ENCODE measurements at regions not wholly inside any gene's neighbourhood (a gene's known extent, or its start where the extent isn't known, plus 50 kb on each side); places are given as distances from the start of the nearest gene placed in this dataset.
A peak's percentile ranks its signal among the peaks of the same experiment; 100 is the strongest.

DNA sequence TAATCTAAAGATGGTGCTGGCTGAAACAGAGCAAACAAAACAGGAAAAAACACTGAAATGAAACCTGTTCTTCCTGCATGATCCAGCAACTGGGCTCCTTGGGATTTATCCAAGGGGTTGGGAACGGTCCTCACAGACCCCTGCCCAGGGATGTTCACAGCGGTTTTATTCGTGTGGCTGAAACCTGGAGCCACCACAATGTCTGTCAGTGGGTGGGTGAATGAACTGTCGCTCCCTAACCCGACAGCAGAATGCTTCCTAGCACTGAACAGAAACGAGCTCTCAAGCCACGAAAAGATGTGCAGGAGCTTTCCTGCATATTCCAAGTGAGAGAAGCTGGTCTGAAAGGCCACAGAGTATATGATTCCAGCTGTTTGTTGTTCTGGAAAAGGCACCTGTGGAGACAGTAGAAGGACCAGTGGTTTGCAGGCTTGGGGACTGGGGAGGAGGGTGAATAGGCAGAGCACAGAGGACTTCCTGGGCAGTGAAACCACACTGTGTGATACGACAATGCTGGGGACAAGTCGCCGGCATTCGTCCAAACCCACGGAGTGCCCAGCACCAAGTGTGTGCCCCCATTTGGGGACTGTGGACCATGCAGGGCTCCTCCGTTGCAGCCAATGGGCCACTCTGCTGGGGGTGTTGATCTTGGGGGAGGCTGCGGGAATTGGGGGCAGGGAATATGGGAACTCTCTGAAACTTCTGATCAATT lies 73.9 kb downstream of the TEX29 start:
- ATAC-seq, result no peak
- DNase-seq (ENCODE audit: low spot score), result peak; percentile 18

DNA sequence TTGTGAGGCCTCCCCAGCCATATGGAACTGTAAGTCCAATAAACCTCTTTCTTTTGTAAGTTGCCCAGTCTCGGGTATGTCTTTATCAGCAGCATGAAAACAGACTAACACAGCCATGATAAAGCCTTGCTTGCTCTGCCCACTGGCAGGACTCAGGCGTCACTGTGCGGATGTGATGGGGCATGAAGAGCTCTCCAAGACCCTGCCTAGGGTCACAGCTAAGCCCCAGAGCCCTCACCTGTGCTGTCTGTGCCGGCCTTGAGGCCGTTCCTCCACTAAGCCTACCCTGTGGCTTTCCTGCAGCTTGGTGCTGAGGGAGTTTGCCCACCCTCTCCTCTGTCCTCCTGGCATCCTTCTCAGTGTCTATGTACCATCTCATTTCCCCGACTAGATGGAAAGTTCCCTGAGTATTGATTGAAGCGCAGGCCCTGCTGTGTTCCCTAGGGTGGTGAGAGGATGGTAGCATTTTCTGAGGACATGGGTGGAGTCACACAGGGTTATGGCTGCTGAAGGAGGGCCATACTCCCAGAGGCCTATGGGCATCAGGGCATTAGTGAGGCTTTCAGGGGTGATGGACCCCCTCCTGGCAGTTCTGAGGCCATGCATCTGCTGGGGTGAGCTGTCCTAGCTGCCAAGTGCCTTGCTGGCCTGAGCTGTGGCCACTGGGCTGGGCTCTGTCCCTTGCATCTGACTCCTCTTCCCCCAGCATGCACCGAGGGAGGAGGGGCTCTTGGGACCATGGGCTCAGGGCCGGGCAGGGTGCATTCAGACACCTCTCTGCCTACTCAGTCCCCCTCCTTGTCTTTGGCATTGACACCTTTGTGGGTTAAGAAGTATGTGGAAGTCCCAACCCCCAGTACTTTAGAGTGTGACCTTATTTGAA lies 75.3 kb downstream of the TEX29 start:
- no peak for DNase-seq (ENCODE audit: low spot score)

DNA sequence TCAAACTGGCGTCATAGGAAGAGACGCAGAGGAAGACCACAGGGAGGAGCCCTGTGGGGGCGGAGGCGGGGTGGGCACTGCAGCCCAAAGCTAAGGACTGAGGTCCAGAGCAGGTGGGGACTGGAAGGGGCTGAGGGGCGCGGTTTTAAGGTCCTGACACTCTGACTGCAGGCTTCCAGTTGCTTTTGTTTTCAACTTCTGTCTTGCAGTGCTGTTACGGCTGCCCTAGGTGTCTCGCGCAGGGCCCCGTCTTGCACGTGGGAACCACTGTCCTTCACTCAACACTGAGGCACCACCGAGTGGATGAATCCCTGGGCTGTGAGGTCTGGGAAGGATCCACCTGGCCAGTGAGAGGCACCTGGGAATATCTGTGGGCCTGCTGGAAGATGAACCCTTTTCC lies 76.0 kb downstream of the TEX29 start:
- DNase-seq (ENCODE audit: low spot score) (no peak), ATAC-seq (no peak)

More for the DNA sequence above, 75.3 kb downstream of the TEX29 start:
- ATAC-seq, result no peak

DNA sequence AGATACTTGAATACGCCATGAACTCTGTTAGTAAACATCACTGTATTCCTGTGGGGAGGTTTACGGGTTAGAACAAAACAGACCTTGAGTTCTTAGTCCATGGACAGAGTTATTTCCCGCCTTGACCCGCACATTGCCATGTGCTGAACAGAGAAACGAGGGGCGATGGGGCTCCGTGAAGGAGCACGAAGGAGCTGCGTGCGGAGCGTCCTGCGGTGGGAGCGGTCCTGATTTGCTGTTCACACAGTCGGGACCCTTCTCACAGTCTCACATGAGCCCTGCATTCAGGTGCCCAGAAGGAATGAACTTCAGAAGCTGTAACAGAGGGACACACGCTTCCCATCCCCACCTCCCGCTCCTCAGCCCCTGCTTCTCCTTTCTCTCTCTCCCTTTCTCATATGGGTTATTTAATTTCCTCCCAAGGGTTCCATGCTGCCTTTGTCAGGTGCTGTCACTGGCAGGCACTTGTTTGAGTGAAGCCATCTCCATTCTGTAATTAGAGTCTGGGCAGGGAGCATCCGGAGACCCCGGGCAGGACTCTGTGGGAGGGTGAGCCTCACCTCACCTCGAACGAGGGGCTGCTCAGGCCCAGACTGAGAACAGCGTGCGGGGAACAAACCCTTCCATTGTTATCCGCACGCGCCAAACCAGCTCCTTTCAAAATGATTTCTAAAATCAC lies 76.9 kb downstream of the TEX29 start:
- ATAC-seq, result no peak
- DNase-seq (ENCODE audit: low spot score), result peak; percentile 33

DNA sequence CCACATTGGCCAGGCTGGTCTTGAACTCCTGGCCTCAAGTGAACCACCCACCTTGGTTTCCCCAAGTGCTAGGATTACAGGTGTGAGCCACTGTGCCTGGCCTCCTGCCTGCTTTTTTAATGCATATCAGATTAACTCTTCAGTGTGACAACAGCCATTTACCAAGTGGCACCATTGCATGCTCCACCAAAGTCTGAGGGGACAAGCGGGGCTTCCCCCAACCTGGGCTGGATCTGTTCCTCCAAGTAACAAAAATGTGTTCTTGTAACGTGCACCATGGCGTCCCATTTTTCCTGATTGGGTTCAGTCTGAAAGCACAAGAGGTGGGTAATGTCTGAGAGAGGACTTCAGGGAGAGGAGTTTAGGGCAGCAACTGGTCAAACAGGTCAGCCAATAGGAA lies 77.8 kb downstream of the TEX29 start:
- DNase-seq (ENCODE audit: low spot score), result no peak
- ATAC-seq, result no peak

DNA sequence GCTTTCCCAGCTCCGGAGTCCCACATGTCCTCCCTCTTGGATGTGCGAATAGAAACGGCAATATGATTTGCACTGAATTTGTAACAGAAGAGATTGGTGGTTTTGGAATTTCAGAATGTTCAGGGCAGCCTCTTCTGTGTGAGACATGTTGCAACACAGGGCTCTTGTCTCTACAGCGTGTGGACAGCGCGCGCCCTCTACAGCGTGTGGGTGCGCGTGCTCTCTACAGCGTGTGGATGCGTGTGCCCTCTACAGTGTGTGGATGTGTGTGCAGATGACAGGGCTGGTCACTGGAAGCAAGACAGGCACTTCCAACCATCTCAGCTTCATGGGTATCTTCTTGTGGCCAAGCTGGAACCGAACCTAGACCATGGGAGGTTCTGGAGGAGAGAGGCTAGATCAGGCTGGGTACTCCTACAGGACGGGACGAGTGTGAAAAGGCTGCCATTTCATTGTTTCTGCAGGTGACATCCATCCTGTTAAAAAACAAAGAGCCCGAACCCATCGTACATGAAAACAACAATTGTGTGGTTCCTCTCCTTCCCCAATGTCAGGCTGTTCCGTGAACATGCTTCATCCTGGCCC lies 78.4 kb downstream of the TEX29 start:
- peak; percentile 25 for ATAC-seq

DNA sequence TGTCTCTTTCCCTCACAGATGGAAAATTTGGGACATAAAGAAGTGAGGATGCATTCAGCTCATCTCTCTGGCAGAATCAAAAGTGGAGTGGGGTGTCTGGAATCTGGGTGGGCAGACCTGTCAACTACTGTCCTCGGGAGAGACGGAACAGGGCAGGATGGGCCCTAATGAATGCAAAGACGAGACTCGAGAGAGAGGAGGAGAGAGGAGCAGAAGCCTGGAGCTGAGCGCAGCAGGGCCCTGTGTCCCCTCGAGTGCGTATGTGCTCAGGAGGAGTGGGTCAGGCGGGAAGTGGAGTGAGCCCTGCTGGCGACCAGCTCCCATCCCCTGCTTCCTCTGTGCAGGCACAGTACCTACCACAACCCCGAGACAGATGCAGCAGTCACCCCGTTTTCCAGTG lies 78.9 kb downstream of the TEX29 start:
- ATAC-seq (no peak), DNase-seq (ENCODE audit: low spot score) (peak; percentile 27)

More for the DNA sequence above, 78.4 kb downstream of the TEX29 start:
- DNase-seq (ENCODE audit: low spot score), result no peak

DNA sequence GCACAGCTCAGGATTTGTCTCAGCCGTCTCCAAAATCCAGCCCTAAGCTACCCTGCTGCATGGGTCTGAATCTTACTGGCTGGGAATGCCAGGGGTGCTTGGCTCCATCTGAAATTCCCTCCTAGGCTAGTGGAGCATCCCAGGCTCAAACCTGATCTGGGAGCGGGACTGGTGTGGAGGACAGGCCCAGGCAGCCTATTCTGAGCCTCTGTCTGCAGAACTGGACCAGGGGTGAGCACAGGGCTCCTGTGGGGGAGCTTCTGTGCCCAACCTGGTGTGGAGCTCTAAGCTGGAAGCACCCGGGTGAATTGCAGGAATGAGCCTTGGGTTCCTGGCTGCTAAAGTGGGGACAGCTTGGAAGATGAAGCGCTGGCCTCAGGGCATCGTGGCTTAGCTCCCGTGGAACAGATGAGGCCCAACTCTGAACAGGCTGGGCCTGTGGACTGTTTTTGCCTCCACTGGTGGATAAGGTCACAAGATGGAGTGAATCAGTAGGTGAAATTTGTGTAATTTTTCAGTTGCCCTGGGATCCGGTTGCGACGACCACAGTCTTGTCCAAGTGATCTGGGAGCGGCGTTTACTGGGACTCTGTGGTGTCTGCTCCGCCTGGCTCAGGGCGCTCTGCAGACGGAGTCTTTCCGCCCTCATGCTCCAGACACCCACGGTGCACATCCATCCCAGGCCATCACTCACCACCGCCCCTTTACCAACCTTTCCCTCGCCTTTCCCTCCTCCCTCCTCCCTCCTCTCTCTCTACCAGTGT lies 79.5 kb downstream of the TEX29 start:
- DNase-seq (ENCODE audit: low spot score), result peak; percentile 28
- no peak for ATAC-seq

DNA sequence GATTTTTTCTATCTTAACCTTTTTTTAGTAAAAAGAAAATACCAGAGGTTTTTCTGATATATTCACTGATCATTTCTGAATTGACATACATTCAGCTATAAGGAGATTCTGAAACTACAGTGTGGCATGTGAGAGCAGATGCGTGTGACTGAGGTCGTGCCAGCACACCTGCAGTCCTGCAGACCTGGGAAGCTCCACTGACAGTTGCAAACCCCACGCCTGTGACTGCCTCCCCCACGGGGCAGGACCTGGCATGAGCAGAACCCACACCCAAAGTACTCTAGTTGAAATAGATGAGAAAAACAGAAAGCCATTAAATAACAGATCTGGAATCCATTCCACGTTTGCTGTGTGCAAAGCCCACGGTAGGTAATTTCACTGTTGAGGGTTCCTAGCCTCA lies 80.7 kb downstream of the TEX29 start:
- ATAC-seq (no peak), DNase-seq (ENCODE audit: low spot score) (peak; percentile 2)

DNA sequence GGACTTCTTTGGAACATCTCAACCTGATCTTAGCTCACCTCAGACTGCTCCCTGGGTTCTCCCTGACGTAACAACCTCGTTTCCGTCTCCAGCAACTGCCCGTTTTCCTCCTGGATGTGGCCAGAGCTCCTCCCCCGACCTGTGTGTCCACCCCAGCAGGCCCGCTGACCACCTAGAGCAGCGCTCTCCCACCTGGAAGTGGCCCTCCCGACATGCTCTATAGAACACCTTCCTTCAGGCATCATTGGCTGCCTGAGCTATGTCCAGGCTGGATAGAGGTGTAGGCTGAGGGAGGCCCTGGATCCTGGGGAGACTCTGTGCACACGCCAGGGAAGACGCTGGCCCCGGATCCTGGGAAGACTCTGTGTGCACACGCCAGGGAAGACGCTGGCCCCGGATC lies 81.3 kb downstream of the TEX29 start:
- ATAC-seq (no peak), DNase-seq (ENCODE audit: low spot score) (no peak)

DNA sequence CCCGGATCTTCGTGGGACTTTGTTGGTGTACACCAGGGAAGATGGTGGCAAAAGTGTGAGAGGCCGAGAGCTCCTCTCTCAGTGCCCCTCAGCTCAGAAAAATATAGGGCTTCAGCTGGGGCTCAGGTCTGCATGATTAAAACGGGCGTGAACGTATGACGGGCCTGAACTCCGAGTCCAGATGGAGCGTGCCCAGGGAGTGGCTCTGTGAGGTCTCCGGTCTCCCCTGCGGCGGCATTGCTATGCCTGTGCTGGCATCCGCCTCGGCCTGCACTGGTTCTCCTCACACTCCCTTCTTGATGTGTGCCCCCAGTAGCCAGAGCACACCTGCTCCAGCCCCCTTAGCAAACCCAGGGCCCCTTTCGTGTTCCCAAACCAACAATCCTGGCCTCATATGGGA lies 82.0 kb downstream of the TEX29 start:
- DNase-seq (ENCODE audit: low spot score) (no peak), ATAC-seq (no peak)

DNA sequence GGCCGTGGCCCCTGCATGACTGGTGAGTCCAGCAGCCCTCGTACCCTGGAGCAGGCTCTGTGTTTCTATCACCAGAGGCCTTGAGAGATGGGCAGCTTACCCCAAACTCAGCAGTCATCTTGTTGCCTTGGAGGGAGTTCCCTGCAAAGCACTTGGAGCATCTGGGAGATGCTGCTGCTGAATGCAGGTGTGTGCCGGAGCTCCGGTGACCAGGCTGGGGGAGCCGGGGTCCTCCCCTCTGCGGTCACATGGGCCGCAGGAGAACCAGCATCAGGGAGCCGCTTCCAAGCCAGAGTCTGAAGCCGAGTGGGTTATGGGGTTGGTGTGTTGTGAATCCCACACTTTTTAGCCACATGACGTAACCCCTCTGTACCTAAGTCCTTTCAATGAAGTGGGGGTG lies 82.8 kb downstream of the TEX29 start:
- ATAC-seq, result no peak
- DNase-seq (ENCODE audit: low spot score), result no peak

DNA sequence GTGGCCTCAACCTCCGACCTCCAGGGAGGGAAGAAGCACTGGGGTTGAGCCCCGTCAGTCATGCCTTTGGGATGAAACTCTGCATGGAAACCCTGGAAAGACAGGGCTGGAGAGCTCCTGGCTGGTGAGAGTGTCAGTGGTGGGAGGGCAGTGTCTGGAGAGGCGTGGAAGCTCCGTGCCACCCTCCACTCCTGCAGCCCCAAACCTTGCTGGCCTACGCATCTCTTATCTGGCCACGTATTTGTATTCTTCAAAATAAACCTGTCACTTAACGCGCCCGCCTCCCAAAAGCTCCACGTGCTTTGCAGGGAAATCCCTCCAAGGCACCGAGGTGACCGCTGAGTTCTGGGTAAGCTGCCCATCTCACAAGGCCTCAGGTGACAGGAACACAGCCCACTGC lies 84.3 kb downstream of the TEX29 start:
- ATAC-seq, result no peak
- no peak for DNase-seq (ENCODE audit: low spot score)

DNA sequence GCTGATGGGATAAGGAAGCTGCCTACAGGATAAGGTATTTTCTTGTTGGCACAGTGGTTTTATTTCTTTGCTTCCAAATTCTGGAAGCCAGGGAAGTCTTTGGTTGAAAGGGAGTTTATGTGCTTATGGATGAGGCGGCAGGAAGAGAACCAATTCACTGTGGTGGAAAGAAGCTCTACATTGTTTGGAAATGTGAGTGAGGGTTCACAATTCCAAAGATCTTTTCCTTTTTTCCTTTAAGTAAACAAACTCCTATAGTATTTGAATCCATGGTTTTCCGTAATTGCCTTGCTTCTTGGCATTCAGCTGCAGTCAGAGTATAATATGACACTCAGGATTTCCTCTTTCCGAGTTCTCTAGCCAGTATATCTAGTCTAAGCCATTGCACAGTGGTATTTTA lies 86.2 kb downstream of the TEX29 start:
- DNase-seq (ENCODE audit: low spot score) (no peak), ATAC-seq (no peak)

DNA sequence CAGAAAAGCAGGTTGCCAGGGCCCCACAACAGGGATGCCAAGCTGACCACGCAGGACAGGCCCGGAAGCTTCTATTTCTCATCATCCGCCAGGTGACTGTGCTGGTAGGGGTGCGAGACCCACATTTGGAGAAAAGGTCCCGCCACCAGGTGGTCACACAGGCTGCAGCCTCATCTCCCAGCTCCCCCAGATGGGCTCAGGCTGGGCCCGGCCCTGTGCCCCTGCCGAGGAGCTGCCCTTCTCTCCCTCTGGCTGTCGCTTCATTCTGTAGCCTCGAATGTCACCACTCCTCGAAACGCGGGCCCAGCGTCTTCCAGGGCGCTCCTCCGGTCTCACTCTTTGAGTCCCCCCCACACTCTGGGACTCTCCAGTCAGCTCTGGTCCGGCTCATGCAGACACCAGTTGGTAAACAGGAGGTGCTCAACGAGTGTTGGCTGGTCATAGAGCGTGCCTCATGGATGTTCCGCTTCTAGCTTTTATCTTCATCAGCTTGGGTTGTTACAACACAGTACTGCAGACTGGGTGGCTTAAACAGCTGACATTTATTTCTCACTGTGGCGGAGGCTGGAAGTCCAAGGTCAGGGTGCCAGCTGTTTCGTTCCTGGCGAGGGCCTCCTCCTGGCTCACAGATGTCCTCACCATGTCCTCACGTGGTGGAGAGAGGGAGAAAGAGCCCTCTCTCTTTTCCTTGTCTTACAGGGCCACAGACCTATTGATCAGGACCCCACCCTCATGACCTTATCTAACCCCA lies 87.1 kb downstream of the TEX29 start:
- no peak for DNase-seq (ENCODE audit: low spot score)

DNA sequence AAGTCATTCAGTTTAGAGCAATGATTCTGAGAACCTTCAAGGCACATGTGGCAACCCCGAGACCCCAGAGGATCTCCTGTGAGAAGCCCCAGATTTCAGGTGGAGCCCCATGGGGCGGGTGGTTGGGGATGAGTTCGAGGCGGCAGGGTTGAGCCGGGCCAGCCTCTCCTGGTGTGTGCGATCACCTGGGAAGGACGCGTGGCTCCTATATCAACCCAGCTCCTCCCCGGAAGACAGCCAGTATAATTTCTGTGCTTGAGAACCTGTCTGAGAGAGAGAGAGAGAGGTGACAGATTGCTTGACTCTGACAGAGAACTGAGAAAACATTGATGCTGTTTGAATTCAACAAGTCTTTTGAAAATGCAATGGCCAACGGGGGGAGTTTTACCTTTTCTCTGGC lies 89.0 kb downstream of the TEX29 start:
- DNase-seq (ENCODE audit: low spot score), result no peak
- no peak for ATAC-seq

More for the DNA sequence above, 87.1 kb downstream of the TEX29 start:
- no peak for ATAC-seq

DNA sequence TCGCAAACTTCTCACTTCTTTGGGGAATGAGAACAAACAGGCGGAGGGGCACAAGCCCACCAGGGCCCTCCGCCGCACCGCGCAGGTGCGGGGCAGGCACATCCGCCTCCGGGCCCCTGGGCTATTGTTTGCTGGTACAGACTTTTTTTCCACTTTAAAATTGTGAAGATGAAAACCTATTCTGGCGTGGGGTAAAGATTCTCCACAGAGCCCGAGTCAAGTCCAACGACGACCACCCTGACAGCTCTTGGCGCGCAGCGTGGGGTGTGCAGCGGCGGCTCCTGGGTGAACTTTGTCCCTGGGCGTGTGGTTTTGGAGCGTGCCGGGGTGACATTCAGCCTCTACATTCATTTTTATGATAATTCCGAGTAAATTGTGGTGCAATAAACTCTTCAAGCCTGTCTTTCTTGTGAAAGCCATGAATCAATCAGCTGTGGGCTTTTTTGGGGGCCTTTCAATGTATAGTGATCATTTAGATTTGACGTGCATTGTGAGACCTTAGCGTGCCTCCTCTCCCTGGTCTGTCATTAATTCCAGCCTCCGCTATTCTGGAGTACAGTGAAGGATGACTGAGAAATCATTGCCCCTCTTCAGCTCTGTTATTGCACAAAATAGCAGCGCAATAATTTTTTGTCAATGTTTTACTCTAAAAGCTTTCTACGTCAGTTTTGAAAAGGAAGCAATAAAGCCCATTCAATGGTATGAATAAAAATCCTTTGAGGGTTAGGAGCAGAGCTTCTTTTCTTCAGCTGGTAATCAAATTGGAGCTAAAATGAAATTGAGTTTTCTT lies 90.0 kb downstream of the TEX29 start:
- DNase-seq (ENCODE audit: low spot score) (no peak), ATAC-seq (no peak)

DNA sequence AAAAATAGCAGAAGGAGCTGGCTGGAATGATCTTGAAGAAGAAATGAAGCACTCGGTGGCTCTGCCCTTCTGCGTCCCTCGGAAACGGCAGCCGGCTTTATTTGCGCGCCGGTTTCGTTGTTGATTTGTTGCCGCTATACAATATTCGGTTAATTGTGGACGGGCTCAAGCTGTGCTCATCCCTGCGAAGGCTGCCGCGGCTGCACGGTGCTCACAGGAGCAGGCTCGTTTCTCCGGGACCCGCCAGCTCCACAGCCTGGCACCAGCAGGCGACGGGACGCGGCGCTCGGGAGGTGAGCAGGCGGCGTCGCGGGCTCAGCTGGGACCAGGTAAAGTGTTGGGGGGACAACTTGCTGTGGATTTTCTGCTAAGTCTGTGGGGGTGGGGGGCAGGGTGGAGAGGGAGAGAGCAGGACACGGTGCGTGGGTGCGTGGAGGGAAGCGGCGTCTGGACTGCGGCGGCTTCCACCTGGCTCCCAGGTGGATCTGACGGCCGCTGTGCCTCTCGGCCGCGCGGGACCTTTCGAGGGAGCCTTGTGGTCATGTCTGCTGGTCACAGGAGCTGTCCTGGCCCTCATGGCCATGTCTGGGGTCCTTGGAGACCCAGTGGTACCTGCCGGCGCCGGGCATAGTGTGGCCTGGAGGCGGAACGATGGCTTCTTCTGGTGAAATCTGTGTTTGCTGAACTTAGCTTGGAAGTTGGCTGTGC lies 90.9 kb downstream of the TEX29 start:
- ATAC-seq, result no peak

More for the DNA sequence above, 90.9 kb downstream of the TEX29 start:
- no peak for DNase-seq (ENCODE audit: low spot score)

All from left lobe of liver (tissue), 2 donors.